ENCODE measurements at regions not wholly inside any gene's neighbourhood (a gene's known extent, or its start where the extent isn't known, plus 50 kb on each side); places are given as distances from the start of the nearest gene placed in this dataset.

DNA sequence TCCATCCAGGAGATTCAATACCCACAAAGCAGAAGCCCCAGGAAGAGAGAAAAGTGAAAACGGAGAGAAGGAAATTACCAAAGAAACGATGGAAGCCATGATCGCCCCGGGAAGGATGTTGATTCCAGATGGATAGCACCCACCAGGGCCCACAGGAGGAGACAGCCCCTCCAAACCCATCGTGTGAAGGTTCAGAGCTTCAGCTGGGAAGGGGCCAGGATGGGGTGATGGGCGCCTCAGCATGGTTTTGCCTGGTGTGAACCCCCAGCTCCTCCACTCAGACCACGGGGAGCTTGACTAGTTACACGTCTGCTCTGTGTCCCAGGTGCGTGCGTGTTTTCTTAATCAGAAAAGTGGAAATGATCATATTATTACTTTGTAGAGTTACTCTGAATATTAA is 264.5 kb downstream of the EIPR1 start:
- TF ChIP-seq, protein P1, sequence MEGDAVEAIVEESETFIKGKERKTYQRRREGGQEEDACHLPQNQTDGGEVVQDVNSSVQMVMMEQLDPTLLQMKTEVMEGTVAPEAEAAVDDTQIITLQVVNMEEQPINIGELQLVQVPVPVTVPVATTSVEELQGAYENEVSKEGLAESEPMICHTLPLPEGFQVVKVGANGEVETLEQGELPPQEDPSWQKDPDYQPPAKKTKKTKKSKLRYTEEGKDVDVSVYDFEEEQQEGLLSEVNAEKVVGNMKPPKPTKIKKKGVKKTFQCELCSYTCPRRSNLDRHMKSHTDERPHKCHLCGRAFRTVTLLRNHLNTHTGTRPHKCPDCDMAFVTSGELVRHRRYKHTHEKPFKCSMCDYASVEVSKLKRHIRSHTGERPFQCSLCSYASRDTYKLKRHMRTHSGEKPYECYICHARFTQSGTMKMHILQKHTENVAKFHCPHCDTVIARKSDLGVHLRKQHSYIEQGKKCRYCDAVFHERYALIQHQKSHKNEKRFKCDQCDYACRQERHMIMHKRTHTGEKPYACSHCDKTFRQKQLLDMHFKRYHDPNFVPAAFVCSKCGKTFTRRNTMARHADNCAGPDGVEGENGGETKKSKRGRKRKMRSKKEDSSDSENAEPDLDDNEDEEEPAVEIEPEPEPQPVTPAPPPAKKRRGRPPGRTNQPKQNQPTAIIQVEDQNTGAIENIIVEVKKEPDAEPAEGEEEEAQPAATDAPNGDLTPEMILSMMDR (IDR thresholded peaks at IDR 0.05): no peak
- no peak for TF ChIP-seq POLR2A (IDR thresholded peaks at IDR 0.05)

All from uterus (tissue), 2 donors.